ENCODE measurements at regions not wholly inside any gene's neighbourhood (a gene's known extent, or its start where the extent isn't known, plus 50 kb on each side); places are given as distances from the start of the nearest gene placed in this dataset.

- DNase-seq (ENCODE audit: low spot score), result no peak
- ChIA-PET POLR2A (ENCODE audit: low non-redundant PET) (no interaction called here), CTCF (interaction anchor here (0.6 to 0.7 kb wide), 2 partner anchors 1002 to 1750 kb away, joined by 3 to 4 read pairs; no protein-coding TSS in a partner anchor)
- TF ChIP-seq, protein P1, sequence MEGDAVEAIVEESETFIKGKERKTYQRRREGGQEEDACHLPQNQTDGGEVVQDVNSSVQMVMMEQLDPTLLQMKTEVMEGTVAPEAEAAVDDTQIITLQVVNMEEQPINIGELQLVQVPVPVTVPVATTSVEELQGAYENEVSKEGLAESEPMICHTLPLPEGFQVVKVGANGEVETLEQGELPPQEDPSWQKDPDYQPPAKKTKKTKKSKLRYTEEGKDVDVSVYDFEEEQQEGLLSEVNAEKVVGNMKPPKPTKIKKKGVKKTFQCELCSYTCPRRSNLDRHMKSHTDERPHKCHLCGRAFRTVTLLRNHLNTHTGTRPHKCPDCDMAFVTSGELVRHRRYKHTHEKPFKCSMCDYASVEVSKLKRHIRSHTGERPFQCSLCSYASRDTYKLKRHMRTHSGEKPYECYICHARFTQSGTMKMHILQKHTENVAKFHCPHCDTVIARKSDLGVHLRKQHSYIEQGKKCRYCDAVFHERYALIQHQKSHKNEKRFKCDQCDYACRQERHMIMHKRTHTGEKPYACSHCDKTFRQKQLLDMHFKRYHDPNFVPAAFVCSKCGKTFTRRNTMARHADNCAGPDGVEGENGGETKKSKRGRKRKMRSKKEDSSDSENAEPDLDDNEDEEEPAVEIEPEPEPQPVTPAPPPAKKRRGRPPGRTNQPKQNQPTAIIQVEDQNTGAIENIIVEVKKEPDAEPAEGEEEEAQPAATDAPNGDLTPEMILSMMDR (conservative IDR thresholded peaks at IDR 0.05; ENCODE audit: low read depth), result no peak
- no peak overlapping the region for H3K27ac ChIP-seq
These were observed 144.6 kb upstream of the ZPLD1 start for GRCh38 chr3:102290241-102290640.

- no peak for DNase-seq (ENCODE audit: low spot score)
- CTCF ChIA-PET, result no interaction called here
- TF ChIP-seq, protein P1 (conservative IDR thresholded peaks at IDR 0.05; ENCODE audit: low read depth), result no peak
- H3K27ac ChIP-seq, result no peak overlapping the region
- POLR2A ChIA-PET (ENCODE audit: low non-redundant PET), result no interaction called here
These were observed 139.1 kb upstream of the ZPLD1 start for GRCh38 chr3:102295756-102296155.

- DNase-seq (ENCODE audit: low spot score), result no peak
- ChIA-PET POLR2A (ENCODE audit: low non-redundant PET) (no interaction called here), CTCF (no interaction called here)
- TF ChIP-seq, protein P1 (conservative IDR thresholded peaks at IDR 0.05; ENCODE audit: low read depth), result no peak
- H3K27ac ChIP-seq, result no peak overlapping the region
These were observed 137.7 kb upstream of the ZPLD1 start for GRCh38 chr3:102297072-102297658.

DNA sequence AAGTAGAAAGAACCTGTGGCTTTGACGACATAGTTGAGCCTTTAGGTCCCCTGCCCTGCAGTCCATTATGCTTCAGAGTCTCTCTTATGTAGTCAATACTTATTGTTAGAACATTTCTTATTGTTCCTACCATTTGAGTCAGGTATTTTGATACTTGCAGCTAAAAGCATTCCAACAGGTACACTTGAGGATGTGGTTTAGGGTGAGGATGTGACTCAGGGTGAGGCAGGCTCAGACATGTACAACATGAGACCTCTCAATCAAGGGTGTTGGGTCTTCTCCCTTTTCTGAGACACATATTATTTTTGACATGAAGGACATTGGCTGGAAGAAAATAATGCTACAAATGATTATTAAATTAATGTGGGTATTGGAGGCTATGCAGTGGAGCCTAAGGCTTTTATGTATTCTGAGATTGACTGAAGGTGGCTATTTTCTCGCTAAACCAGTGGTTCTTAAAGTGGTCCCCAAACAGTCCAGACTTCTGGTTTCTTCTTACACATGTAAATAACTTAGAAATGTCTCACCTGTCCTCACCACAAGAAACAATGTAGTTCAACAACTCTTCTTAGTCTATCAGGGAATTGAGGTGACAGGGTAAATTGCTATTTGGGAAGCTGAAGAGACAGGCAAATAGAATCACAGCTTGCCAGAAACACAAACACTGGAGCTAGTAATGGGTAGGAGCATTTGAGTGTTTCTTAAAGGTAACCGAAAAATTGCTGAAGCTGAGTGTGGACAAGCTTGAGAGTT lies 135.5 kb upstream of the ZPLD1 start:
- POLR2A ChIA-PET (ENCODE audit: low non-redundant PET), result no interaction called here
- H3K27ac ChIP-seq, result no peak overlapping the region
- CTCF ChIA-PET, result no interaction called here
- TF ChIP-seq, protein P1 (conservative IDR thresholded peaks at IDR 0.05; ENCODE audit: low read depth), result no peak
- DNase-seq (ENCODE audit: low spot score), result peak; percentile 70

- POLR2A ChIA-PET (ENCODE audit: low non-redundant PET), result no interaction called here
- H3K27ac ChIP-seq, result no peak overlapping the region
- no peak for DNase-seq (ENCODE audit: low spot score)
- TF ChIP-seq, protein P1 (conservative IDR thresholded peaks at IDR 0.05; ENCODE audit: low read depth), result no peak
- CTCF ChIA-PET, result interaction anchor here (0.5 kb wide), 1 partner anchor 8 kb away, joined by 4 read pairs; no protein-coding TSS in a partner anchor
These were observed 133.5 kb upstream of the ZPLD1 start for GRCh38 chr3:102301155-102301880.

- CTCF ChIA-PET, result no interaction called here
- TF ChIP-seq, protein P1 (conservative IDR thresholded peaks at IDR 0.05; ENCODE audit: low read depth), result no peak
- H3K27ac ChIP-seq, result no peak overlapping the region
- no peak for DNase-seq (ENCODE audit: low spot score)
- POLR2A ChIA-PET (ENCODE audit: low non-redundant PET), result no interaction called here
These were observed 132.8 kb upstream of the ZPLD1 start for GRCh38 chr3:102302020-102302419.
